GM12865 (cell line): ENCODE measurements at regions not wholly inside any gene's neighbourhood (a gene's known extent, or its start where the extent isn't known, plus 50 kb on each side); places are given as distances from the start of the nearest gene placed in this dataset.

ENCODE experiments used
- DNase-seq: peaks from one replicate; pipeline ENCODE4 v3.0.0; 2010; ENCODE audit warnings: low read depth
- H3K4me3 ChIP-seq: 2 replicates; pipeline ENCODE4 v1.5.1; 2011; ENCODE audit warnings: mild to moderate bottlenecking, low read depth, low read length, control low read depth
- TF ChIP-seq, protein P1 (sequence below): IDR thresholded peaks from 2 replicates; pipeline ENCODE4 v1.5.1; 2011; ENCODE audit warnings: low read length, control low read depth, low read depth, inconsistent platforms; ENCODE audit not compliant: insufficient read depth; ENCODE audit errors: missing control alignments

DNA sequence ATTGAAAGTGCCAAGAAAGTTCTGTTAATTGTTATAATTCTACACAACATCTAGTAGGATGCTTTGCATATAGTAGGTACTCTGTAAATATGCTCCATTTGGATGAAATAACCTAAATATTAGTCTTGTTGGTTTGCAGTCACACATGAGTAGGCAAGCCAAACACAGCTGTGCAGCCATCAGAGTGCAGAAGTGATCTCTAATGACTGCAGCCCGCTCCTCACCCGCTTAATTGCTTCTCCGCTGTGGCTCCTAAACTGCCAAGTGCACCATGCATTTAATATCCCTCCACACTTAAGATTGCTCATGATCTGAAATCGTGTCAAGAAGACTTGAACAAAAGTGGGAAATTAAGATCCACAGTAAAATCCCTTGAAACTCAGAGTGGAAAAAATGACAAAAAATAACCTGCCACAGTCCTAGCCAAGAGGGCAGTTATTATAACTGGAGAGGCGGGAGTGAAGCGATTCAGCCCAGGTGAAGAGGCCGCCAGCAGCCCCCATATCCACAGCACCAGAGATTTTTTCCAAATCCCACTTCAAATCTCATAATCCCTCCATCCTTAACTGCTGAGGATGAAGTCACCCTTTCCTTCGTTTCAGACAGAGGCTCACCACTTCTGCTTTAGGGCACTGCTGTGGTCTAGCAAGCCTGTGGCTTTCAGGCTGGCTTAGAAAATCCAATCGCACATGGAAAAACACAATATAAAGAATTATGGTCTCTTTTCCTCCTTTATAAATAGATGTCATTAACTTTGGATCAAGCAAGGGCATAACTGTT is 69.5 kb downstream of the TMEM30B start:
- TF ChIP-seq, protein P1, sequence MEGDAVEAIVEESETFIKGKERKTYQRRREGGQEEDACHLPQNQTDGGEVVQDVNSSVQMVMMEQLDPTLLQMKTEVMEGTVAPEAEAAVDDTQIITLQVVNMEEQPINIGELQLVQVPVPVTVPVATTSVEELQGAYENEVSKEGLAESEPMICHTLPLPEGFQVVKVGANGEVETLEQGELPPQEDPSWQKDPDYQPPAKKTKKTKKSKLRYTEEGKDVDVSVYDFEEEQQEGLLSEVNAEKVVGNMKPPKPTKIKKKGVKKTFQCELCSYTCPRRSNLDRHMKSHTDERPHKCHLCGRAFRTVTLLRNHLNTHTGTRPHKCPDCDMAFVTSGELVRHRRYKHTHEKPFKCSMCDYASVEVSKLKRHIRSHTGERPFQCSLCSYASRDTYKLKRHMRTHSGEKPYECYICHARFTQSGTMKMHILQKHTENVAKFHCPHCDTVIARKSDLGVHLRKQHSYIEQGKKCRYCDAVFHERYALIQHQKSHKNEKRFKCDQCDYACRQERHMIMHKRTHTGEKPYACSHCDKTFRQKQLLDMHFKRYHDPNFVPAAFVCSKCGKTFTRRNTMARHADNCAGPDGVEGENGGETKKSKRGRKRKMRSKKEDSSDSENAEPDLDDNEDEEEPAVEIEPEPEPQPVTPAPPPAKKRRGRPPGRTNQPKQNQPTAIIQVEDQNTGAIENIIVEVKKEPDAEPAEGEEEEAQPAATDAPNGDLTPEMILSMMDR, result no peak
- DNase-seq, result no peak
- no peak overlapping the region for H3K4me3 ChIP-seq

- TF ChIP-seq, protein P1, result no peak
- DNase-seq, result no peak
- no peak overlapping the region for H3K4me3 ChIP-seq
These were observed 77.9 kb downstream of the TMEM30B start for GRCh38 chr14:61203081-61203753.

DNA sequence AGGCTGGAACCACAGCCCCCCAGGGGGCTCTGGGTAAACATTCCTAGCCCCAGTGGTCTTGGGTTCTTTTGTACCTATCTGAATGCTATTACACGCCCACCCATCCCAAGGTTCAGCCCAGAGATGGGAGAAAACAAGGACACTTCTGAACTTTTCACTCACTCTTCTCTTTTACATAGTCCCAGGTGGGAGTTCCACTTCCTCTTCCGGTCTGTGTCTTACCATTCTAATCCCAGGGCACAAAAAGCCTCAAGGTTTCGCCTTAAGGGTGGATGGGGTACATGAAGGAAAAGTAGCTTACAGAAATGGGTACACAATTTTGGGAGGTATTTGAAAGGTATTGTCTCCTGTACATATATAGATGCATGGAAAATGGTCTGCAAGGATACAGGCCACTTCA is 79.0 kb downstream of the TMEM30B start:
- DNase-seq, result no peak
- TF ChIP-seq, protein P1, result no peak
- H3K4me3 ChIP-seq, result no peak overlapping the region

GRCh38 chr14:61201171-61201570 is 80.0 kb downstream of the TMEM30B start:
- TF ChIP-seq, protein P1, result no peak
- DNase-seq, result no peak
- no peak overlapping the region for H3K4me3 ChIP-seq

DNA sequence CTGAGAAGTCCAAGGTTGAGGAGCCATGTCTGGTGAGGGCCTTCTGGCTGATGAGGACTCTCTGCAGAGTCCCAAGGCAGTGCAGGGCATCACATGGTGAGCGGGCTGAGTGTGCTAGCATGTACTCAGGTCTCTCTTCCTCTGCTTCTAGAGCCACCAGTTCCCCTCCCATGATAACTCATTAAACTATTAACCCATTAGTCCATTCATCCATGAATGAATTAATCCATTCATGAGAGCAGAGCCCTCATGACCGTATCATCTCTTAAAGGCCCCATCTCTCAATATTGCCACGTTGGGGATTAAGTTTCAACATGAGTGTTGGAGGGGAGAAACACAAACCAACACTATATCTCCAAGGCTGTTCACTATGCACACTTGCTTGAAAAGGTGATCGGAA is 83.7 kb downstream of the TMEM30B start:
- no peak overlapping the region for H3K4me3 ChIP-seq
- DNase-seq, result no peak
- TF ChIP-seq, protein P1, result no peak

DNA sequence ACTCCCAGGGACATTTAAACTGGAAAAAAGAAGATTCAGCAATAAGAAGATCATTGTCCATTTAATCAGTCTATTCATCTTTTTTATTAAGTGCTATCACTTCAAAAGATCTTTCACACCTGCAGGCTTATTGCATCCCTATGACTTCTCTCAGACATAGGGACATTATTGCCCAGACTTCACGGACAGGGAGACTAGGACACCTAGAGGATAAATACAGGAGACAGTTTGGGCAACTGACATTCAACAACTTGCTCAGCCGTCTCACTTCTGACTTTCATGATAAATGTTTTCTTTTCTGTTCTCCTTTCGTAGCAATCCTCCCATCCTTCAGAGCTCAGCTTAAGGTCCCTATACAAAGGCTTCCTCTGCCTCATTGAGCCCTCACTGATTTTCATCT is 84.3 kb downstream of the TMEM30B start:
- TF ChIP-seq, protein P1, result no peak
- DNase-seq, result no peak
- no peak overlapping the region for H3K4me3 ChIP-seq
